ENCODE measurements at regions not wholly inside any gene's neighbourhood (a gene's known extent, or its start where the extent isn't known, plus 50 kb on each side); places are given as distances from the start of the nearest gene placed in this dataset.

DNA sequence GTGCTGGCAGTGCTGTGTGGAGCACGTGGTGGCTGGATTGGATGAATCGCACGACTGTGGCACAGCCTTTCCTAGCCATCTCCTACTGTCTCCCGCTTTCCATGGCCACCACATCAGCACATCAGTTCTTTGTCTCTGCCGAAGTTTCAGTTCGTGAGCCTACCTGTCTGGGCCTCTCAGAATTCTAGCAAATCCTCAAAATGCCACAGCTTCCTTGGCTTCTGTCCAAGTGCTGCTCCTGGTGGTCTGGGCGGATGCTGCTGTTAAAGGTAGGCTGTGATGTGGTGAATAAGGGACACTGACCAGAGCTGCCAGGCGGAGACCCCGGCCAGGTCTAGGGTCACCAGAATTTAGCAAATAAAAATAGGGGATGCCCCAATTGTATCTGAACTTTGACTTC is 237.4 kb downstream of the LPIN1 start:
- ATAC-seq (no peak), DNase-seq (no peak)
- intact Hi-C loops (cut with DNase I): no loop called here

DNA sequence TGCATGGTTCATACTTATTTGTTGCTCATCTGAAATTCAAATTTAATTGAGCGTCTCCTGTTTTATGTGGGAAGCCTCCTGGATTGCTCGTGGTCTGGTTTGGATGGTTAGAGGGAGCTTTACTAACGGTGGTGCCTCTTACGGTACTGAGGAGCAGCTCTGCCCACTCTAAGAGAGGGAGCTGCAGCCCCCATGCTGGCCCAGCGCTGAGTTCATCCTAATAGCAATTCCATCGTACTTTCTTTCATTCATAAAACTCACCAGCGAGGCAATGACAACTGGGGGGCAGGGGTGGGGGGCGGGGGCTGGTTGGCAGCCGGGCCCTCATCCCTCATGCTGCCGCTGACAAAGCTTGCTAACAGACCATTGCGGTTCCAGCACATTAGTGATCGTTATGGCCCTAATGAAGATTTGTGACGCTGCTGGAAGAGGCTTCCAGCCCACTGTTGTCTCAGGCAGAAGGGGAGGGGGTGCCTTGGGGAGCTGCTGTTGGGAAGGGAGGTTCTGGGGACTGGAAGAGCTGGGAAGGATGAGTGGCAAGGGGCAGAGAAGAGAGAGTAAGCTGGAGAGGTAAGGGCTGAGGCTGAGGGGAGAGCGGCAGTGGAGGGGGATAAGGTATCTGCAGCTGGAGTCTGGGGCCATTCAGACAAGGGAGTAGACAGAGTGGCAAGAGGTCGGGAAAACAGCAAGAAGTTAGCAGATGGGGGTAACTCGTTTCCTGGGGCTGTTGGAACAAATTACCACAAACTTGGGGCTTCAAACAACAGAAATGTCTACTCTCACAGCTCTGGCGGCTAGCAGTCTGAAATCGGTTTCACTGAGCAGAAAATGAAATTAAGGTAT is 238.1 kb downstream of the LPIN1 start:
- ATAC-seq (no peak), DNase-seq (no peak)
- intact Hi-C loops (cut with DNase I): no loop called here

- no peak for ATAC-seq
- intact Hi-C loops (cut with DNase I): no loop called here
- DNase-seq: no peak
These were observed 239.6 kb downstream of the LPIN1 start for GRCh38 chr2:11985817-11986566.

GRCh38 chr2:11987151-11987550 is 240.7 kb downstream of the LPIN1 start:
- DNase-seq (no peak), ATAC-seq (no peak)
- intact Hi-C loops (cut with DNase I): no loop called here

- DNase-seq (no peak), ATAC-seq (peak; percentile 30 to 39)
- intact Hi-C loops (cut with DNase I): no loop called here
These were observed 242.4 kb downstream of the LPIN1 start for GRCh38 chr2:11988691-11989353.

DNA sequence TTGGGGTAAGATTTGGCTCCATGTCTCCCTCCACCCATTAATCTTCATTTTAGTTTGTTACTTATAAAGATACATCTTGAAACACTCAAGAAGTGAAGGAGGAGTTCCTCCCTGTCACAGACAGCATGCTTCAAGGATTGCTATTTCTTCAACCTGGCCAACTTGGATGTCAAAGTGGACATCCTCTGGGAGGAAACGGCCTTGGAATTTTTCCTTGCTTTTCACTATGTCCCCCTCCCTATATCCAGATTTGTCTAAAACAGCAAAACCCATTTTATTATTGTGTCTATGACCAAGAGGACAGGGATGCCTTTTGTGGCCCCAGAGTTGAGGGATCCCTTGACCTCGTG is 242.9 kb downstream of the LPIN1 start:
- DNase-seq (no peak), ATAC-seq (peak in 1 of 2 donors; percentile 20)
- intact Hi-C loops (cut with DNase I): no loop called here

DNA sequence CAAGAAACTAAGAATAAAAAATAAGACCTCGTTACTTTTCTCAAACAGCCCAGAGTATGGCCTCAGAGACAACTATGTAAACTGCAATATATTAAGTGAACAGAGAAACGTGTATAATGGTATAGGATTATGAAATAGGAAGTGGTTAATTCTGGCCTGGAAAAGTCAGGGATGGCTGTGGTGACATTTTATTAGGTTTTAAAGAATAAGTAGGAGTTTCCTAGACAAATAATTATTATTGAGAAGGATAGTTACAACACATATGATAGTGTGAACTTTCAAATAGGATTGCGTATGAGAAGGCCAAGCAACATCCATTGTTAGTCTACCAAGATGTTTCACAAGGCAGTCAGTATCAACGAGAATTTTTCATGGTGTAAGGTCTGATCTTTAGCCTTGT is 244.1 kb downstream of the LPIN1 start:
- intact Hi-C loops (cut with DNase I): no loop called here
- ATAC-seq (no peak), DNase-seq (no peak)

DNA sequence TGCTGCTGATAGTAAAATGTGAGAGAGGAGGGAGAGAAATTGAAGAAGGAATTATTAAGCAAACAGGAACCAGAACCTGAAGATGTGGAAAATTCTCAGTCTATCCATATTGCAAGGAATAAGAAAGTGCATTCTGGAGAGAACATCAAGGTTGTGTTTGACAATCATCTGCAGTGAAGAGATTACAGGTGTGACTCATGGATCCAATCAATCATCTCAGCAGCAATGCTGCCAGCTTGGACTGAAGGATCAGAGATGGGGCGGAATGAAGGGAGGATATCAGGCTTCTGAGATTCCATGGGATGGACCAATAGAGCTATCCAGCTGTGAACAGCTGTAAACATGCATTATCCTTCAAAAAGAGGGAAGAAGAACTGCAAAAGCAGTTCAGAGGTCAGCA is 247.3 kb downstream of the LPIN1 start:
- intact Hi-C loops (cut with DNase I): no loop called here
- DNase-seq: no peak
- ATAC-seq: peak in 1 of 2 donors; percentile 49

GRCh38 chr2:11995456-11995855 is 249.0 kb downstream of the LPIN1 start:
- DNase-seq (no peak), ATAC-seq (no peak)
- intact Hi-C loops (cut with DNase I): no loop called here

DNA sequence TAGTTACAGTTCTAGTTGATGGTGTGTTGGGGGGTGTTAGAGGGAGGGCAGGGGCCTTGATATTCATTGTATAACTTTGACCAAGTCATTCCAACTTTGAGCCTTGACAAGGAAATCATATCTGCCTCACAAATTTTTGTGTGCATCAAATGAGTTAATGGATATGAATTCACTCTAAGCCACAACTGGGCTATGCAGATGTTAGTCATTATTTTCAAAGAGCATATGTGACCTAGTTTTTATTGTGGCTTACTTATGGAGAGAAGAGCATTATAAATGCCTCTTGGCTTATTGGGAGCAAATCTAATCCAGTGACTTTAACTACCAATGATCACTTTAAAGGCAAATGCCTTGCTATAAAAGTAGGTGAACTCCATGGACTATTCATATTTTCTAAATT is 250.2 kb downstream of the LPIN1 start:
- DNase-seq: no peak
- no peak for ATAC-seq
- intact Hi-C loops (cut with DNase I): no loop called here

DNA sequence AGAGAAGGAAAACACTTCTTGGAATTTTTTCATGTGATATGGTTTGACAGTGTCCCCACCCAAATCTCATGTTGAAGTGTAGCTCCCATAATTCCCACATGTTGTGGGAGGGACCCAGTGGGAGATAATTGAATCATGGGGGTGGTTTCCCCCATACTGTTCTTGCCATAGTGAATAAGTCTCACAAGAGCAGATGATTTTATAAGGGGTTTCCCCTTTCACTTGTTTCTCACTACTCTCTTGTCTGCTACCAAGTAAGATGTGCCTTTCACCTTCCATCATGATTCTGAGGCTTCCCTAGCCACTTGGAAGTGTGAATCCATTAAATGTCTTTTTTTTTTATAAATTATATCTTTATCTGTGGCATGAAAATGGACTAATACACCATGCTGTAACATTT is 250.7 kb downstream of the LPIN1 start:
- no peak for ATAC-seq
- DNase-seq: no peak
- intact Hi-C loops (cut with DNase I): no loop called here

GRCh38 chr2:11998218-11998617 is 251.8 kb downstream of the LPIN1 start:
- intact Hi-C loops (cut with DNase I): no loop called here
- no peak for ATAC-seq
- DNase-seq: no peak

DNA sequence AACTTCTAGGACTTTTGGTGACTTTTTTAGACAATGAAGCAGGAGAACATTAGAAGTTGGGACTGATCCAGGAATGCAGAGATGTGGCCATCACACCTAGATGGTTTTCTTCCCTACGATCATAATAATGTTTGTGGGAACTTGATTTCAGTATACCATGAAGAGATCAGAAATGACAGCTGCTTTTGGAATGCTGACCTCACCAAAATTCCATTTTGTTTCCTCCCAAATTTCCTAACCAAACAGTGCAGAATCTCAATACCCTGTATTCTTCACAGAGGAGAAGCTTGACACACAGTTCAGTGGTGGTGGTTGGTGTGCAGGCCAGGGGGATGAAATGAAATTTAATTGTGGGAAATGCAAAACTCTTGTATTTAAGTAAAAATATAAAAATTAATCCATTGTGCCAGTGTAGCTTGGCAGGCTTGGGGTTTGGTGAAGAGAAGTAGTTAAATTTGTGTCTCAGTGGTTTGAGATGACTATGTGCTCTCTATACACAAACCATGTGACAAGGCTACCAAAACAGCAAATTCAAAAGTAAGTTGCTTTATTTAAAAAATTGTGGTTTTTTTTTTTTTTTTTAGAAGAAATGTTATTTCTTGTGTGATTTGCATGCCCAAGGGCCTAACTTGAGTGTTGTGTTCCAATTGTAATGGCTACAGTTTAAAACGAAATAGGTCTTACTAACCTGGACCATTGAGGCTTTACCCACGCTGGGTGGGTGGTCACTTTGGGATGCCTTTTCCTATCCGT is 252.4 kb downstream of the LPIN1 start:
- ATAC-seq: no peak
- intact Hi-C loops (cut with DNase I): no loop called here
- no peak for DNase-seq

DNA sequence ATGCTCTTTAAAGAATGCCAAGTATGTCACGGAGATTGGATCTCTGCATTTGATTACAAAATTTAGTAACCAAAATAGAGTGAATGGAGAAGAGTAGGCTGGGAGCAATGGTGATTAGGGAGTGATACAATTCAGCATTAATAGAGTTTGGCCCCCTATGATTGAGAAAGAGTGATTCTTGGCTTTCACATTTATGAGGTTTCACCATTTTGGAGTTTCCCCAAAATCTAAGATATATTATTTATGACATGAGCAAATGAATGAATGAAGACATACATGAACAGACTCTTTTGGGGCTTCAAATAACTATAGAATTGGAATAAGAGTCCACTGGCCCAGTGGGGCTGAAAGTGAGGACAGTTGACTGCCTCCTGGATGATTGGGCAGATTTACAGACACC is 255.2 kb downstream of the LPIN1 start:
- intact Hi-C loops (cut with DNase I): no loop called here
- no peak for DNase-seq
- ATAC-seq: no peak

GRCh38 chr2:12002215-12002614 is 255.8 kb downstream of the LPIN1 start:
- DNase-seq (no peak), ATAC-seq (no peak)
- intact Hi-C loops (cut with DNase I): no loop called here

- no peak for DNase-seq
- intact Hi-C loops (cut with DNase I): no loop called here
- no peak for ATAC-seq
These were observed 258.3 kb downstream of the LPIN1 start for GRCh38 chr2:12004713-12005112.

GRCh38 chr2:12005886-12006681 is 259.7 kb downstream of the LPIN1 start:
- intact Hi-C loops (cut with DNase I): no loop called here
- peak; percentile 47 to 82 for ATAC-seq
- peak; percentile 52 for DNase-seq

DNA sequence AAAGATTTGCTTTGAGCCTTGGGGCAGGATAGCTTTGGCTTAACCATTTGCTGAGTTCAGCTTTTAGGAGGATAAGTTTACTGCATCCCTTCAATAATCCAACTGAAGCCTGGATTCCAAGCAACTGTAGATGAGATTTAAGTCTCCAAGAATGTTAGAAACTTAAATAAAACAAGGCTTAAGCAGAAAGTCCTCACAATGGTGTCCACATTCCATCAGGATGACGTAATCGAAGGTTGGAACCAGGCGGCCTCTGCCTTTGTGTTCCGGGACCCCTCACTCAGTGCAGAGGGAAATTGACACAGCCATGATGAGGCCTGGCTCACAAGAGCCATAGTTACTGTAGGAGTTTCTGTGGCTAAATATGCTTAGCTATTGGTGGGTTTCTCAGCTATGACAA is 260.4 kb downstream of the LPIN1 start:
- intact Hi-C loops (cut with DNase I): no loop called here
- DNase-seq: no peak
- no peak for ATAC-seq

- no peak for DNase-seq
- intact Hi-C loops (cut with DNase I): no loop called here
- no peak for ATAC-seq
These were observed 260.9 kb downstream of the LPIN1 start for GRCh38 chr2:12007282-12007681.
